ENCODE measurements at regions not wholly inside any gene's neighbourhood (a gene's known extent, or its start where the extent isn't known, plus 50 kb on each side); places are given as distances from the start of the nearest gene placed in this dataset.

GRCh38 chr6:138689849-138690248, 83.7 kb upstream of the CCDC28A start:
- no peak for ATAC-seq
- TF ChIP-seq SNAI2 (CRISPR knock-in tag; IDR thresholded peaks at IDR 0.05), result no peak
- TF ChIP-seq BACH2 (CRISPR knock-in tag; IDR thresholded peaks at IDR 0.05; ENCODE audit: borderline replicate concordance), result no peak
- TF ChIP-seq ZFP30 (CRISPR knock-in tag; IDR thresholded peaks at IDR 0.05), result no peak
- no peak for TF ChIP-seq ZNF8 (CRISPR knock-in tag; IDR thresholded peaks at IDR 0.05)
- no peak for TF ChIP-seq ARNTL (CRISPR knock-in tag; IDR thresholded peaks at IDR 0.05; ENCODE audit: borderline replicate concordance, low read depth)
- TF ChIP-seq, protein P1, sequence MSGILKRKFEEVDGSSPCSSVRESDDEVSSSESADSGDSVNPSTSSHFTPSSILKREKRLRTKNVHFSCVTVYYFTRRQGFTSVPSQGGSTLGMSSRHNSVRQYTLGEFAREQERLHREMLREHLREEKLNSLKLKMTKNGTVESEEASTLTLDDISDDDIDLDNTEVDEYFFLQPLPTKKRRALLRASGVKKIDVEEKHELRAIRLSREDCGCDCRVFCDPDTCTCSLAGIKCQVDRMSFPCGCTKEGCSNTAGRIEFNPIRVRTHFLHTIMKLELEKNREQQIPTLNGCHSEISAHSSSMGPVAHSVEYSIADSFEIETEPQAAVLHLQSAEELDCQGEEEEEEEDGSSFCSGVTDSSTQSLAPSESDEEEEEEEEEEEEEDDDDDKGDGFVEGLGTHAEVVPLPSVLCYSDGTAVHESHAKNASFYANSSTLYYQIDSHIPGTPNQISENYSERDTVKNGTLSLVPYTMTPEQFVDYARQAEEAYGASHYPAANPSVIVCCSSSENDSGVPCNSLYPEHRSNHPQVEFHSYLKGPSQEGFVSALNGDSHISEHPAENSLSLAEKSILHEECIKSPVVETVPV (CRISPR knock-in tag; IDR thresholded peaks at IDR 0.05), result no peak
- TF ChIP-seq, protein P2, sequence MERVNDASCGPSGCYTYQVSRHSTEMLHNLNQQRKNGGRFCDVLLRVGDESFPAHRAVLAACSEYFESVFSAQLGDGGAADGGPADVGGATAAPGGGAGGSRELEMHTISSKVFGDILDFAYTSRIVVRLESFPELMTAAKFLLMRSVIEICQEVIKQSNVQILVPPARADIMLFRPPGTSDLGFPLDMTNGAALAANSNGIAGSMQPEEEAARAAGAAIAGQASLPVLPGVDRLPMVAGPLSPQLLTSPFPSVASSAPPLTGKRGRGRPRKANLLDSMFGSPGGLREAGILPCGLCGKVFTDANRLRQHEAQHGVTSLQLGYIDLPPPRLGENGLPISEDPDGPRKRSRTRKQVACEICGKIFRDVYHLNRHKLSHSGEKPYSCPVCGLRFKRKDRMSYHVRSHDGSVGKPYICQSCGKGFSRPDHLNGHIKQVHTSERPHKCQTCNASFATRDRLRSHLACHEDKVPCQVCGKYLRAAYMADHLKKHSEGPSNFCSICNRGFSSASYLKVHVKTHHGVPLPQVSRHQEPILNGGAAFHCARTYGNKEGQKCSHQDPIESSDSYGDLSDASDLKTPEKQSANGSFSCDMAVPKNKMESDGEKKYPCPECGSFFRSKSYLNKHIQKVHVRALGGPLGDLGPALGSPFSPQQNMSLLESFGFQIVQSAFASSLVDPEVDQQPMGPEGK (CRISPR knock-in tag; IDR thresholded peaks at IDR 0.05; ENCODE audit: borderline replicate concordance), result no peak
- no peak for TF ChIP-seq TOX (CRISPR knock-in tag; IDR thresholded peaks at IDR 0.05; ENCODE audit: borderline replicate concordance)
- TF ChIP-seq ZC3H10 (CRISPR knock-in tag; IDR thresholded peaks at IDR 0.05), result no peak
- TF ChIP-seq, protein P3, sequence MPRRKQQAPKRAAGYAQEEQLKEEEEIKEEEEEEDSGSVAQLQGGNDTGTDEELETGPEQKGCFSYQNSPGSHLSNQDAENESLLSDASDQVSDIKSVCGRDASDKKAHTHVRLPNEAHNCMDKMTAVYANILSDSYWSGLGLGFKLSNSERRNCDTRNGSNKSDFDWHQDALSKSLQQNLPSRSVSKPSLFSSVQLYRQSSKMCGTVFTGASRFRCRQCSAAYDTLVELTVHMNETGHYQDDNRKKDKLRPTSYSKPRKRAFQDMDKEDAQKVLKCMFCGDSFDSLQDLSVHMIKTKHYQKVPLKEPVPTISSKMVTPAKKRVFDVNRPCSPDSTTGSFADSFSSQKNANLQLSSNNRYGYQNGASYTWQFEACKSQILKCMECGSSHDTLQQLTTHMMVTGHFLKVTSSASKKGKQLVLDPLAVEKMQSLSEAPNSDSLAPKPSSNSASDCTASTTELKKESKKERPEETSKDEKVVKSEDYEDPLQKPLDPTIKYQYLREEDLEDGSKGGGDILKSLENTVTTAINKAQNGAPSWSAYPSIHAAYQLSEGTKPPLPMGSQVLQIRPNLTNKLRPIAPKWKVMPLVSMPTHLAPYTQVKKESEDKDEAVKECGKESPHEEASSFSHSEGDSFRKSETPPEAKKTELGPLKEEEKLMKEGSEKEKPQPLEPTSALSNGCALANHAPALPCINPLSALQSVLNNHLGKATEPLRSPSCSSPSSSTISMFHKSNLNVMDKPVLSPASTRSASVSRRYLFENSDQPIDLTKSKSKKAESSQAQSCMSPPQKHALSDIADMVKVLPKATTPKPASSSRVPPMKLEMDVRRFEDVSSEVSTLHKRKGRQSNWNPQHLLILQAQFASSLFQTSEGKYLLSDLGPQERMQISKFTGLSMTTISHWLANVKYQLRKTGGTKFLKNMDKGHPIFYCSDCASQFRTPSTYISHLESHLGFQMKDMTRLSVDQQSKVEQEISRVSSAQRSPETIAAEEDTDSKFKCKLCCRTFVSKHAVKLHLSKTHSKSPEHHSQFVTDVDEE (CRISPR knock-in tag; IDR thresholded peaks at IDR 0.05), result no peak
- TF ChIP-seq, protein P4, sequence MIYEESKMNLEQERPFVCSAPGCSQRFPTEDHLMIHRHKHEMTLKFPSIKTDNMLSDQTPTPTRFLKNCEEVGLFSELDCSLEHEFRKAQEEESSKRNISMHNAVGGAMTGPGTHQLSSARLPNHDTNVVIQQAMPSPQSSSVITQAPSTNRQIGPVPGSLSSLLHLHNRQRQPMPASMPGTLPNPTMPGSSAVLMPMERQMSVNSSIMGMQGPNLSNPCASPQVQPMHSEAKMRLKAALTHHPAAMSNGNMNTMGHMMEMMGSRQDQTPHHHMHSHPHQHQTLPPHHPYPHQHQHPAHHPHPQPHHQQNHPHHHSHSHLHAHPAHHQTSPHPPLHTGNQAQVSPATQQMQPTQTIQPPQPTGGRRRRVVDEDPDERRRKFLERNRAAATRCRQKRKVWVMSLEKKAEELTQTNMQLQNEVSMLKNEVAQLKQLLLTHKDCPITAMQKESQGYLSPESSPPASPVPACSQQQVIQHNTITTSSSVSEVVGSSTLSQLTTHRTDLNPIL (CRISPR knock-in tag; IDR thresholded peaks at IDR 0.05; ENCODE audit: low read depth), result no peak
- TF ChIP-seq ZNF565 (CRISPR knock-in tag; conservative IDR thresholded peaks at IDR 0.05; ENCODE audit: low read depth), result no peak
- TF ChIP-seq RARB (CRISPR knock-in tag; IDR thresholded peaks at IDR 0.05), result no peak
- no peak for TF ChIP-seq GLIS3 (CRISPR knock-in tag; IDR thresholded peaks at IDR 0.05)
- no peak for TF ChIP-seq PPARA (CRISPR knock-in tag; IDR thresholded peaks at IDR 0.05; ENCODE audit: borderline replicate concordance)
- TF ChIP-seq ISL1 (CRISPR knock-in tag; IDR thresholded peaks at IDR 0.05), result no peak
- TF ChIP-seq ZNF70 (CRISPR knock-in tag; IDR thresholded peaks at IDR 0.05), result no peak
- no peak for TF ChIP-seq ZFP3 (CRISPR knock-in tag; IDR thresholded peaks at IDR 0.05)
- no peak for TF ChIP-seq OSR1 (CRISPR knock-in tag; IDR thresholded peaks at IDR 0.05)

GRCh38 chr6:138690975-138691594, 82.5 kb upstream of the CCDC28A start:
- no peak for ATAC-seq
- TF ChIP-seq, protein P2 (CRISPR knock-in tag; IDR thresholded peaks at IDR 0.05; ENCODE audit: borderline replicate concordance), result no peak
- no peak for TF ChIP-seq PPARA (CRISPR knock-in tag; IDR thresholded peaks at IDR 0.05; ENCODE audit: borderline replicate concordance)
- TF ChIP-seq, protein P1 (CRISPR knock-in tag; IDR thresholded peaks at IDR 0.05), result no peak
- TF ChIP-seq TCF4 (CRISPR knock-in tag; IDR thresholded peaks at IDR 0.05; ENCODE audit: borderline replicate concordance), result no peak
- no peak for TF ChIP-seq GLIS3 (CRISPR knock-in tag; IDR thresholded peaks at IDR 0.05)
- TF ChIP-seq, protein P3 (CRISPR knock-in tag; IDR thresholded peaks at IDR 0.05), result no peak
- no peak for TF ChIP-seq SNAI2 (CRISPR knock-in tag; IDR thresholded peaks at IDR 0.05)
- no peak for TF ChIP-seq ZFP30 (CRISPR knock-in tag; IDR thresholded peaks at IDR 0.05)
- no peak for TF ChIP-seq ZC3H10 (CRISPR knock-in tag; IDR thresholded peaks at IDR 0.05)
- TF ChIP-seq ZFP3 (CRISPR knock-in tag; IDR thresholded peaks at IDR 0.05), result no peak
- no peak for TF ChIP-seq OSR1 (CRISPR knock-in tag; IDR thresholded peaks at IDR 0.05)
- no peak for TF ChIP-seq ISL1 (CRISPR knock-in tag; IDR thresholded peaks at IDR 0.05)
- no peak for TF ChIP-seq RARB (CRISPR knock-in tag; IDR thresholded peaks at IDR 0.05)
- no peak for TF ChIP-seq TOX (CRISPR knock-in tag; IDR thresholded peaks at IDR 0.05; ENCODE audit: borderline replicate concordance)
- no peak for TF ChIP-seq BACH2 (CRISPR knock-in tag; IDR thresholded peaks at IDR 0.05; ENCODE audit: borderline replicate concordance)
- TF ChIP-seq ZNF70 (CRISPR knock-in tag; IDR thresholded peaks at IDR 0.05), result no peak
- TF ChIP-seq CSDC2 (CRISPR knock-in tag; IDR thresholded peaks at IDR 0.05), result no peak
- TF ChIP-seq ZNF565 (CRISPR knock-in tag; conservative IDR thresholded peaks at IDR 0.05; ENCODE audit: low read depth), result no peak
